BLaER1 treated with 17β-estradiol and CSF1 and Interleukin-3, amounts not matched to agents 10 nM and 100 nM (cell line): ENCODE measurements at regions not wholly inside any gene's neighbourhood (a gene's known extent, or its start where the extent isn't known, plus 50 kb on each side); places are given as distances from the start of the nearest gene placed in this dataset.

ENCODE experiments used
- H3K27ac ChIP-seq, 11 experiments: shearing (Covaris generic); formaldehyde crosslinking; 2 replicates each; pipeline ENCODE4 v1.8.1; 2022
- H3K27me3 ChIP-seq, 11 experiments: shearing (Covaris generic); formaldehyde crosslinking; 2 replicates each; pipeline ENCODE4 v1.8.1; 2022
- H3K36me3 ChIP-seq, 11 experiments: shearing (Covaris generic); formaldehyde crosslinking; 2 replicates each; pipeline ENCODE4 v1.8.1; 2022
- H3K4me1 ChIP-seq, 10 experiments: shearing (Covaris generic); formaldehyde crosslinking; 2 replicates each; pipeline ENCODE4 v1.8.1; 2022
- H3K4me2 ChIP-seq, 11 experiments: shearing (Covaris generic); formaldehyde crosslinking; 2 replicates each; pipeline ENCODE4 v1.8.1; 2022
- H3K4me3 ChIP-seq, 10 experiments: shearing (Covaris generic); formaldehyde crosslinking; 2 replicates each; pipeline ENCODE4 v1.8.1; 2022
- H3K9ac ChIP-seq, 11 experiments: shearing (Covaris generic); formaldehyde crosslinking; 2 replicates each; pipeline ENCODE4 v1.8.1; 2022
- H3K9me3 ChIP-seq, 11 experiments: shearing (Covaris generic); formaldehyde crosslinking; replicated peaks in 1 of 11; 2 replicates each; pipeline ENCODE4 v1.8.1; 2022
- H4K20me1 ChIP-seq, 11 experiments: shearing (Covaris generic); formaldehyde crosslinking; 2 replicates each; pipeline ENCODE4 v1.8.1; 2022
- Cebpa-rat ChIP-seq, 11 experiments: shearing (Covaris generic); IDR thresholded peaks; 2 replicates each; pipeline ENCODE4 v1.8.1; 2022

GRCh38 chr9:79152306-79152705 lies 419.5 kb upstream of the TLE4 start:
- H4K20me1 ChIP-seq = no peaks in the 10 kb centered on the region
- no peaks in the 10 kb centered on the region for H3K9me3 ChIP-seq

GRCh38 chr9:79154806-79155205 lies 417.0 kb upstream of the TLE4 start:
- no peaks in the 10 kb centered on the region for H3K9me3 ChIP-seq
- no peaks in the 10 kb centered on the region for H3K36me3 ChIP-seq
- H3K4me3 ChIP-seq = no peak overlapping the region
- no peaks in the 10 kb centered on the region for H3K27me3 ChIP-seq
- H3K4me2 ChIP-seq = no peak overlapping the region
- H3K9ac ChIP-seq = no peak overlapping the region
- no peak for TF ChIP-seq Cebpa-rat (IDR thresholded peaks at IDR 0.05)
- no peak overlapping the region for H3K27ac ChIP-seq
- H4K20me1 ChIP-seq = no peaks in the 10 kb centered on the region
- H3K4me1 ChIP-seq = peaks cover 0 to 6% (median 0%) of the 10 kb centered on the region in 10 experiments; a peak in 1 of 20 replicates

More at GRCh38 chr9:79152306-79152705, 419.5 kb upstream of the TLE4 start:
- H3K36me3 ChIP-seq = no peaks in the 10 kb centered on the region
- peaks cover 0 to 6% (median 0%) of the 10 kb centered on the region in 10 experiments; a peak in 1 of 20 replicates for H3K4me1 ChIP-seq
- no peak overlapping the region for H3K4me3 ChIP-seq
- H3K9ac ChIP-seq = no peak overlapping the region
- no peak for TF ChIP-seq Cebpa-rat (IDR thresholded peaks at IDR 0.05)
- no peak overlapping the region for H3K27ac ChIP-seq
- no peaks in the 10 kb centered on the region for H3K27me3 ChIP-seq
- H3K4me2 ChIP-seq = no peak overlapping the region

- no peaks in the 10 kb centered on the region for H4K20me1 ChIP-seq
- peaks cover 0 to 6% (median 0%) of the 10 kb centered on the region in 10 experiments; a peak in 1 of 20 replicates for H3K4me1 ChIP-seq
- H3K27ac ChIP-seq = no peak overlapping the region
- H3K9me3 ChIP-seq = no peaks in the 10 kb centered on the region
- H3K36me3 ChIP-seq = no peaks in the 10 kb centered on the region
- no peak overlapping the region for H3K4me3 ChIP-seq
- no peaks in the 10 kb centered on the region for H3K27me3 ChIP-seq
- no peak overlapping the region for H3K4me2 ChIP-seq
- H3K9ac ChIP-seq = no peak overlapping the region
- no peak for TF ChIP-seq Cebpa-rat (IDR thresholded peaks at IDR 0.05)
These were observed 416.5 kb upstream of the TLE4 start for GRCh38 chr9:79155308-79155707.

GRCh38 chr9:79163544-79163943 lies 408.2 kb upstream of the TLE4 start:
- Histone ChIP-seq H3K27ac (no peak overlapping the region), H3K36me3 (no peaks in the 10 kb centered on the region), H3K4me1 (peaks cover 0 to 7% (median 0%) of the 10 kb centered on the region in 10 experiments; a peak in 1 of 20 replicates), H4K20me1 (no peaks in the 10 kb centered on the region), H3K9ac (no peak overlapping the region), H3K4me3 (no peak overlapping the region), H3K9me3 (no peaks in the 10 kb centered on the region; a peak in 1 of 22 replicates), H3K4me2 (no peak overlapping the region), H3K27me3 (no peaks in the 10 kb centered on the region)
- no peak for TF ChIP-seq Cebpa-rat (IDR thresholded peaks at IDR 0.05)

GRCh38 chr9:79164406-79164805 lies 407.4 kb upstream of the TLE4 start:
- Histone ChIP-seq H3K27ac (no peak overlapping the region), H3K4me1 (peaks cover 0 to 7% (median 0%) of the 10 kb centered on the region in 10 experiments; a peak in 1 of 20 replicates)
- no peak for TF ChIP-seq Cebpa-rat (IDR thresholded peaks at IDR 0.05)

GRCh38 chr9:79165020-79165780 lies 406.6 kb upstream of the TLE4 start:
- Histone ChIP-seq H4K20me1 (no peaks in the 10 kb centered on the region), H3K9me3 (peaks cover 0 to 5% (median 2%) of the 10 kb centered on the region in 11 experiments; a peak in 11 of 22 replicates), H3K4me1 (peaks cover 0 to 7% (median 0%) of the 10 kb centered on the region in 10 experiments; a peak in 1 of 20 replicates), H3K4me2 (peak overlapping the region in 1 of 11 experiments; percentile 19; a peak in 1 of 22 replicates), H3K36me3 (no peaks in the 10 kb centered on the region), H3K27me3 (no peaks in the 10 kb centered on the region), H3K9ac (no peak overlapping the region), H3K4me3 (no peak overlapping the region), H3K27ac (no peak overlapping the region)
- TF ChIP-seq Cebpa-rat (IDR thresholded peaks at IDR 0.05) = no peak

More at GRCh38 chr9:79164406-79164805, 407.4 kb upstream of the TLE4 start:
- H3K27me3 ChIP-seq = no peaks in the 10 kb centered on the region
- no peak overlapping the region for H3K4me2 ChIP-seq
- H3K9me3 ChIP-seq = no peaks in the 10 kb centered on the region; a peak in 2 of 22 replicates
- H3K9ac ChIP-seq = no peak overlapping the region
- H3K36me3 ChIP-seq = no peaks in the 10 kb centered on the region
- H3K4me3 ChIP-seq = no peak overlapping the region
- H4K20me1 ChIP-seq = no peaks in the 10 kb centered on the region

GRCh38 chr9:79166005-79166404 lies 405.8 kb upstream of the TLE4 start:
- H3K4me2 ChIP-seq = no peak overlapping the region
- no peak overlapping the region for H3K9ac ChIP-seq
- H3K27ac ChIP-seq = no peak overlapping the region
- H3K36me3 ChIP-seq = no peaks in the 10 kb centered on the region
- H4K20me1 ChIP-seq = no peaks in the 10 kb centered on the region
- peaks cover 0 to 7% (median 0%) of the 10 kb centered on the region in 10 experiments; a peak in 1 of 20 replicates for H3K4me1 ChIP-seq
- peak in 4 of 11 experiments; percentile 24 to 49 (median 32); a peak in 4 of 22 replicates for TF ChIP-seq Cebpa-rat (IDR thresholded peaks at IDR 0.05)
- H3K27me3 ChIP-seq = no peaks in the 10 kb centered on the region
- H3K9me3 ChIP-seq = peaks cover 5 to 13% (median 10%) of the 10 kb centered on the region in 11 experiments; a peak in 18 of 22 replicates
- H3K4me3 ChIP-seq = no peak overlapping the region

GRCh38 chr9:79170643-79171042 lies 401.1 kb upstream of the TLE4 start:
- TF ChIP-seq Cebpa-rat (IDR thresholded peaks at IDR 0.05) = peak in 2 of 11 experiments; percentile 15 to 23; a peak in 1 of 22 replicates
- H3K4me1 ChIP-seq = no peaks in the 10 kb centered on the region
- peaks cover 5 to 16% (median 13%) of the 10 kb centered on the region in 11 experiments; a peak in 18 of 22 replicates for H3K9me3 ChIP-seq
- no peaks in the 10 kb centered on the region for H4K20me1 ChIP-seq
- no peaks in the 10 kb centered on the region for H3K27me3 ChIP-seq
- H3K9ac ChIP-seq = no peak overlapping the region
- H3K4me2 ChIP-seq = no peak overlapping the region
- H3K4me3 ChIP-seq = no peak overlapping the region
- no peak overlapping the region for H3K27ac ChIP-seq
- H3K36me3 ChIP-seq = no peaks in the 10 kb centered on the region

- Histone ChIP-seq H3K4me3 (no peak overlapping the region), H3K9ac (no peak overlapping the region), H3K9me3 (peaks cover 5 to 16% (median 13%) of the 10 kb centered on the region in 11 experiments; a peak in 18 of 22 replicates), H3K27me3 (no peaks in the 10 kb centered on the region), H4K20me1 (no peaks in the 10 kb centered on the region), H3K27ac (no peak overlapping the region), H3K4me1 (peaks cover 0 to 7% (median 0%) of the 10 kb centered on the region in 10 experiments; a peak in 2 of 20 replicates), H3K36me3 (no peaks in the 10 kb centered on the region), H3K4me2 (no peak overlapping the region)
- no peak for TF ChIP-seq Cebpa-rat (IDR thresholded peaks at IDR 0.05)
These were observed 397.8 kb upstream of the TLE4 start for GRCh38 chr9:79173932-79174331.
